IPS-20b (cell line): ENCODE measurements at regions not wholly inside any gene's neighbourhood (a gene's known extent, or its start where the extent isn't known, plus 50 kb on each side); places are given as distances from the start of the nearest gene placed in this dataset.
"Not testable (repeated sequence)": the region's sequence is repeated elsewhere in the genome, so short reads cannot be mapped to it uniquely, and the experiment has no call there.

Experiments
- H3K27ac ChIP-seq: one replicate; pipeline ENCODE4 v1.5.1; 2013; ENCODE audit warnings: low read length
- H3K27me3 ChIP-seq: 2 replicates; pipeline ENCODE4 v1.6.1; 2013; ENCODE audit warnings: mild to moderate bottlenecking, low read length, inconsistent platforms; ENCODE audit not compliant: insufficient read depth
- H3K36me3 ChIP-seq: 2 replicates; pipeline ENCODE4 v1.6.1; 2013; ENCODE audit warnings: low read depth, mild to moderate bottlenecking, inconsistent platforms, low read length, moderate library complexity; ENCODE audit not compliant: insufficient read depth
- H3K4me1 ChIP-seq: 2 replicates; pipeline ENCODE4 v1.6.1; 2013; ENCODE audit warnings: mild to moderate bottlenecking, control low read depth, inconsistent platforms, low read length, moderate library complexity; ENCODE audit not compliant: insufficient read depth
- H3K4me3 ChIP-seq: 2 replicates; pipeline ENCODE4 v1.5.1; 2013; ENCODE audit warnings: mild to moderate bottlenecking, low read length, inconsistent platforms
- H3K9ac ChIP-seq: 2 replicates; pipeline ENCODE4 v1.6.1; 2013; ENCODE audit warnings: low read depth, mild to moderate bottlenecking, inconsistent platforms, low read length, moderate library complexity
- H3K9me3 ChIP-seq: 2 replicates; pipeline ENCODE4 v1.6.1; 2013; ENCODE audit warnings: mild to moderate bottlenecking, low read depth, low read length, inconsistent platforms; ENCODE audit not compliant: insufficient read depth

DNA sequence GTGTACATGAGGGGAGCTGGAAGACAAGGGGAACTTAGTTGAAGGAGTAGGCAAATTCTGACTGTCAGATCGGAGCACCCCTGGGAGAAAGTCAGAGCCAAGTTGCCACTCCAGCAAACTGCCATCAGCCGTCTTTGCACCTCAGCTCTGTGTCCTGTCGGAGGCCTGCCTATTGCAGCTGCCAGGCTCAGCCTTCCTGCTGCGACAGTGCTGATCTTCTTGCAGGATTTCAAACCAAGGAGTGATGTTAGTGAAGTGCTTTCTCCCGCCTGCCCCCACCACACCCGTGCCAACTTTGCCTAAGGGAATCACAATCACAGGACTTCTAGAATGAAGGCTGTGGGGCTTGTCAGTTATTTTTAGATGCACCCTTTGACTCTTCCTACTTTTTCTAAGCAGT, 185.3 kb downstream of the KIT start:
- no peak overlapping the region for H3K9ac ChIP-seq
- H3K9me3 ChIP-seq: no peaks in the 10 kb centered on the region

DNA sequence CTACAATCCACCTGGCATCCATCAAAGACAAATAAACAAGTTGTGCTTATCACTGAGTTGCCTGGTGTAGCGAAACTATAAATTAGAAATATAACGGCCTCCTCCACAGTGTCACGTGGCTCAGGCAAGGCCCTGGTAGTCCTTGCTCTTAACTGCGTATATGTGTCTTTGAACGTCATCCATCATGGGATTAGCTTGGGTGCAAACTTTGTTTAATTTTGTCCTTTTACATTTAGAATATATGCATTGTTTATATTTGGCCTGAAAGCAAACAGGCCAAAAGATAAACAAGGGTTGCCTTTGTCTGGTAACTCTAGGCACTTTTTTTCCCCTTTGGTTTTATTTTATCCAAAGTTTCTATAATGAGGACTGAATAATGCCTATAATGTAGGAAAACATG, 184.9 kb downstream of the KIT start:
- H3K4me3 ChIP-seq: no peak overlapping the region
- no peak overlapping the region for H3K9ac ChIP-seq
- no peaks in the 10 kb centered on the region for H3K9me3 ChIP-seq
- H3K27ac ChIP-seq: no peak overlapping the region
- H3K27me3 ChIP-seq: no peaks in the 10 kb centered on the region
- H3K36me3 ChIP-seq: no peaks in the 10 kb centered on the region
- no peaks in the 10 kb centered on the region for H3K4me1 ChIP-seq

More for the DNA sequence above, 185.3 kb downstream of the KIT start:
- Histone ChIP-seq H3K27ac (no peak overlapping the region), H3K4me3 (no peak overlapping the region), H3K36me3 (no peaks in the 10 kb centered on the region), H3K27me3 (no peaks in the 10 kb centered on the region), H3K4me1 (no peaks in the 10 kb centered on the region)

DNA sequence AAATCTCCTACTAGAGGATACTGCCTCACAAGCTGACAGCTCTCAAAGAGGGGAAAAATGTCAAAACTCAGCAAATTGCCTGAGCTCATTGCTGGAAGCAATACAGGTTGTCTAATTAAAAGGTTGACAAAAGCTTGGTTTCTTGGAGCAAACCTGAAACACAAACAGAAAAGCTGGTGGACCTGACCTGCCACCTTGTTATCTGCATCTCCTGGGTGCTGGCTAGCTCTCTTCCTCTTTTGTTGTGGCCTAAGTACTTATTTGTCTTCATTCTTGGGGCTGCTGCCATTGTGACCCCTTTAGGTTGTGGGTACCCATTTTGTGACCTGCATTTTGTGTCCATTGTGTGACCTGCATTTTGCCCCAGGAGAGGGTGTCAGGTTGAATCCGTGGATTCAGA, 184.5 kb downstream of the KIT start:
- H3K4me1 ChIP-seq: no peaks in the 10 kb centered on the region

DNA sequence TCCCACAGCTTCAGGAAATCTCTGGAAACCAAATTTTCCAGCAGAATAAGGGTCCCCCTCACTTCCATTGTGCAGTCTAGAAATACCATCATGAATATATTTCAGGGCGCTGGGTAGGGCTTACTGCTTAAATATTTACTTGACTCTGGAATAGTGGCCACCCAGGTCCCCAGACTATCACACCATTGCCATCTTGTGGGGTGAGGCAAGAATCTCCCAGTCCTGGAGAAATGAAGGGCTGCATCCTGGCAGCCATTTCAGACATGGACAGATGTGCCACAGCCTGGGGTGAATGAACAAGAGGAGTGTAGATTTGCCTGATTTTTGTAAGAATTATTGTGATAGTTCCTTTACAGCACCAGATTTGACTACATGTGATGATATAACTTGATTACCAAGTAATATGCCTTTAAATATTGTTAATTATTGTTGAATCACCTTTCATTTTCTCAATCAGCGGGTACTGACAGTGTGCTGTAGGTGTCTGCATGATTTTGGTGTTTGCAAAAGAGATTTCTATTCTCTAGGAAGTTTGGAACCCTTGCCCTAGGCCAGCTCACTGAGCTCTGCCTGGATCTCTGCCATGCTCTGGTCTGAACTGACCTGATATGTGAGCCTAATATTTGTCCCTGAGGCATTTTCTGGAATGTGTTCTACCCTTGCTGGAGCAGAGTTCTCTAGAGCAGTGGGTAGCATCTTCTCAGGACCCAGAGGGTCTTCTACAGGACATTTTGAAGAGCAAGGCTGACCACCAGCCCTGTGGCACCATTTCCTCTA, 183.4 kb downstream of the KIT start:
- Histone ChIP-seq H3K4me1 (no peaks in the 10 kb centered on the region), H3K36me3 (no peaks in the 10 kb centered on the region), H3K27me3 (no peaks in the 10 kb centered on the region), H3K9me3 (no peaks in the 10 kb centered on the region), H3K27ac (no peak overlapping the region), H3K9ac (no peak overlapping the region), H3K4me3 (no peak overlapping the region)

More for the DNA sequence above, 184.5 kb downstream of the KIT start:
- Histone ChIP-seq H3K36me3 (no peaks in the 10 kb centered on the region), H3K9me3 (no peaks in the 10 kb centered on the region), H3K27ac (no peak overlapping the region), H3K4me3 (no peak overlapping the region), H3K9ac (no peak overlapping the region), H3K27me3 (no peaks in the 10 kb centered on the region)

DNA sequence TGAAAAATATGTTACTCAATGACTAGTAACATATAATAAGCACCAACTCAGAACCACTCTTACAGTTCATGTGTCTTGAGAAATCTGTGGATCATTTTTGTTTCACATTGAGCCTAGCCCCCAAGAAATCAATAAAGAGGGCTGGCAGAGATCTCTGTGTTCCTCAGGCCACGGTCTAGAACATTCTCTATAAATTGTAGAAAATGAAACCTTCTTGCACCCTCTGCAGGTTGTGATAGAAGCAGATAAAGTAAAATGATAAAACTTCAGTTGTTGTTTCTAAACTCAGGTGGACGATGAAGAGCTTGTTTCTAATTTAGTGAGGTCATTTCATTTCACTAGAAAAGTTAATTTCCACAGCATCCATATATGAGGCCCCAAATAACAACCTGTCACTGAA, 182.7 kb downstream of the KIT start:
- Histone ChIP-seq H3K4me1 (no peaks in the 10 kb centered on the region), H3K4me3 (no peak overlapping the region), H3K27me3 (no peaks in the 10 kb centered on the region), H3K9ac (no peak overlapping the region), H3K27ac (no peak overlapping the region), H3K9me3 (no peaks in the 10 kb centered on the region), H3K36me3 (no peaks in the 10 kb centered on the region)

DNA sequence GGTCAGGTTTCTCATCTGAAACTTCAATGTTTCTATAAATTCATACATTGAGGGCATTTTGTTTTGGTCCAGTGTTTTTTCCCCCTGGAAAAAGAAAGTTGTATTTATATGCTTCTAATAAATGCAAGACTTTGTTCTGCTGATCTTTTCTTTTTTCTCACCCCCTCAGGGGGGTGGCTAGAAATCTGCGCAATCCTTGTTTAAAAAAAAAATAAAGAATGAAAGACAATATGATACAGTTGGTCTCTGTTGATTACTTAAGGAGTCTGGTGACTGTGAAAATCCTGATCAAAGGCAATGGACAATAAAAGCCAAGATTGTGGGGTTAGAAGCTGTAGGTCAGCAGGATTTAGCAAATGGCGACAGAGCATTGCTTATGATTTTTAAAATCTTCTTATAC, 180.5 kb downstream of the KIT start:
- Histone ChIP-seq H3K36me3 (no peaks in the 10 kb centered on the region), H3K4me3 (no peak overlapping the region)

DNA sequence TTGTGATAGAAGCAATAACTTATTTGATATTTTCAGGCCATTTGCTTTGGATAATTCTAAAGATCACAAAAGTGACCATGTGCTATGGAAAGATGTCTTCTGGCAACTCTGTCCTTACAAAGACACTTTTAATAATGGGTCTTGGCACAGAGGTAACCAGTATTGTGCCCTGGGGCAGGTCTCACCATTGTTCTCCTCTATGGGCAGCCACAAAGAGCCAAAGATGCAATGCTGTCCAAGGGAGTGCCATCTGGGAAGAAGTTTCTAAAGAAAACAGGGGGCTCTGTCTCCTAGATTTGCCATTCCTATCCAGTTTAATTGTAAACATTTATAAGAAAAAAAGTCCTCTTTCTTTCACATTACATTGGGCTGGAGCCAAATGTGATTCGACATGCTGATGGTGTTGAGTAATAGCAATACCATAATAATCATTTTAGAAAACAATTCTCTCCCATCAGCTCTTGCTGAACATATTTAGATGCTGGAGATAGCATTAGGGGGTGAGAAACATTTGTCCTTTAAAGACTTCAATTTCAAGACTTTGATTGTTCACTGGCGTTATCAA, 179.9 kb downstream of the KIT start:
- Histone ChIP-seq H3K9me3 (no peaks in the 10 kb centered on the region), H3K4me1 (no peaks in the 10 kb centered on the region), H3K27me3 (no peaks in the 10 kb centered on the region), H3K9ac (no peak overlapping the region), H3K4me3 (no peak overlapping the region), H3K27ac (no peak overlapping the region), H3K36me3 (no peaks in the 10 kb centered on the region)

More for the DNA sequence above, 180.5 kb downstream of the KIT start:
- no peaks in the 10 kb centered on the region for H3K4me1 ChIP-seq
- H3K9ac ChIP-seq: no peak overlapping the region
- no peak overlapping the region for H3K27ac ChIP-seq
- no peaks in the 10 kb centered on the region for H3K9me3 ChIP-seq
- H3K27me3 ChIP-seq: no peaks in the 10 kb centered on the region

DNA sequence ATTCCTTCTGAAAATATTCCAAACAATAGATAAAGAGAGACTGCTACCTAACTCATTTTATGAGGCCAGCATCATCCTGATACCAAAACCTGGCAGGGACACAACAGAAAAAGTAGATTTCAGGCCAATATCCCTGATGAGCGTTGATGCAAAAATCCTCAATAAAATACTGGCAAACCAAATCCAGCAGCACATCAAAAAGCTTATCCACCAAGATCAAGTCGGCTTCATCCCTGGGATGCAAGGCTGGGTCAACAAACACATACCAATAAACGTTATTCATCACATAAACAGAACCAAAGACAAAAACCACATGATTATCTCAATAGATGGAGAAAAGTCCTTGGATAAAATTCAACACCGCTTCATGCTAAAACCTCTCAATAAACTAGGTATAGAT, 170.6 kb downstream of the KIT start:
- not testable (repeated sequence) for H3K4me3 ChIP-seq, H3K4me1 ChIP-seq, H3K27ac ChIP-seq, H3K36me3 ChIP-seq, H3K27me3 ChIP-seq, H3K9ac ChIP-seq, H3K9me3 ChIP-seq

DNA sequence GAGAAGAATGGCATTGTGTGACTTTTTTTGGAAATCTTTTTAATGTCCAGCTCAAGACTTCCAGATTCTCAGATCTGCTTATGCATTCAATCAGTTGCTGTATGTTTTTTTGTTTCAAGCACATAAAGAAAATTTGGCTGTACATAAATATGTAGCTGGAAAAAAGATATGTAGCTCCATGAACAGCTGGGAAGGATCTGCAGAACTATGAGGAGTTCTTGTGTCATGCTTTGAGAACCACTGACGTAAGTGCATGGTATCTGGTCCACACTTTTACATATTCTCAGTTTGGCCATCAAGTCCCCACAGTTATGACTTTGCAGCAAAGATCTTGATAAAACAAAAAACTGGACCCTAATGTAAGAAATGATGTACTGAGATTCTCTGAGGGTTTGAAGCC, 165.9 kb downstream of the KIT start:
- Histone ChIP-seq H3K4me3 (no peak overlapping the region), H3K9ac (no peak overlapping the region), H3K27ac (no peak overlapping the region), H3K4me1 (no peaks in the 10 kb centered on the region), H3K27me3 (no peaks in the 10 kb centered on the region), H3K9me3 (no peaks in the 10 kb centered on the region), H3K36me3 (no peaks in the 10 kb centered on the region)

DNA sequence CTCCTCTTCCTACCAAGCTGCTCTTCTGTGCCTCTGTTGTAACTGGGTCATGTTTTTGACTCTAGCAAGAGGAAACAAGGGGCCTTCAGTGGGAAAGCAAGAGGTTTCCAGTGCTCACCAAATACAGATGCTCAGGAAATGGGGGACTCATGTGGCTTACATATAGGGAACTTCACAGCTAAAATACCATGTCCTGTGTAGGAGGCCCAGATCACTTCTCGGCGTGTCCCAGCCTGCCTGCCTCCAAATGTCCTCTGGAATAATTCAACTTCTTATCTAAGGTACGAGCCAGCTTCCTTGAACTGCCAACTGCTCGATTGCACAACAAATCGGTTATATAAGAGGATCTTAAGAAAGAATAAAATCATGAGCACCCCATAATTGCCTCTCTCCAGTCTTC, 161.3 kb downstream of the KIT start:
- no peaks in the 10 kb centered on the region for H3K36me3 ChIP-seq
- no peaks in the 10 kb centered on the region for H3K9me3 ChIP-seq
- H3K27ac ChIP-seq: no peak overlapping the region
- no peaks in the 10 kb centered on the region for H3K27me3 ChIP-seq
- no peaks in the 10 kb centered on the region for H3K4me1 ChIP-seq
- H3K4me3 ChIP-seq: no peak overlapping the region
- H3K9ac ChIP-seq: no peak overlapping the region

DNA sequence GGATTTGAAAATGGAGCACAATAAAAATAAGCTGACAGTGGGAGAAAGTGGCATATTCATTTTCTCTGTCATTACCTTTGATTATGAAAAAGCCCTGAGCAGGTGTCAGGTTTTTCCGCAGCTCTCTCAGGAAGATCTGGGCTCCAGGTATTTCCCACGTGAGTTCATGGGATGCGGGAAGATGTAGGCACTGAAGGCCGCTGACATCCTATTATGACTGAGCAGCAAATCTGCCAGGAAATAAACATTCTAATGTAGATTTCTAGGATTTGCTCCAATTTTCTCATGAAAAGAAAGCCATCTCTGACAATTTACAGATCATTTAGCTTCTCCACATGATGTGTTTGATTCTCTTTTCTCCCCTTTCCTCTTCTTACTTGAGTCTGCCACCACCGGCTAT, 160.7 kb downstream of the KIT start:
- Histone ChIP-seq H3K27me3 (no peaks in the 10 kb centered on the region), H3K4me1 (no peaks in the 10 kb centered on the region), H3K4me3 (no peak overlapping the region), H3K27ac (no peak overlapping the region), H3K36me3 (no peaks in the 10 kb centered on the region), H3K9me3 (no peaks in the 10 kb centered on the region), H3K9ac (no peak overlapping the region)

DNA sequence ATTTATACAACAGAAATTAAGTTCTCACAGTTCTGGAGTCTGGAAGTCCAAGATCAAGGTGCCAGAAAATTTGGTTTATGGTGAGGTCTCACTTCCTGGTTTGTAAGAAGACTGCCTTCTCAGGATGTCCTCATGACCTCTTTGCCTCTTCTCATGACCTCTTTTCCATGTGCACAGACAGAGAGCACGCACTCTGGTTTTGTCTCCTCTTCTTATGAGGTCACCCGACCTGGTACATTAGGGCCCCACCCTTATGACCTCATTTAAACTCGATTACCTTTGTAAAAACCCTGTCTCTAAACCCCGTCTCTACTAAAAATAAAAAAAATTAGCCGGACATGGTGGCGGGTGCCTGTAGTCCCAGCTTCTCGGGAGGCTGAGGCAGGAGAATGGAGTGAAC, 155.9 kb downstream of the KIT start:
- no peak overlapping the region for H3K27ac ChIP-seq
- H3K36me3 ChIP-seq: no peaks in the 10 kb centered on the region
- no peak overlapping the region for H3K9ac ChIP-seq
- no peaks in the 10 kb centered on the region for H3K9me3 ChIP-seq
- H3K27me3 ChIP-seq: no peaks in the 10 kb centered on the region
- H3K4me1 ChIP-seq: no peaks in the 10 kb centered on the region
- no peak overlapping the region for H3K4me3 ChIP-seq
